ENCODE measurements at regions not wholly inside any gene's neighbourhood (a gene's known extent, or its start where the extent isn't known, plus 50 kb on each side); places are given as distances from the start of the nearest gene placed in this dataset.
A peak's percentile ranks its signal among the peaks of the same experiment; 100 is the strongest.

- Mint-ChIP-seq H3K4me1 (ENCODE audit: low read depth) (peaks cover 20% of the 10 kb centered on the region), H3K36me3 (ENCODE audit: low read depth) (no peaks in the 10 kb centered on the region), H3K9me3 (no peaks in the 10 kb centered on the region)
Observed at GRCh38 chr2:60368456-60368855, 185.0 kb downstream of the BCL11A start.

GRCh38 chr2:60366135-60366712, 187.2 kb downstream of the BCL11A start:
- Mint-ChIP-seq H3K36me3 (ENCODE audit: low read depth) (no peaks in the 10 kb centered on the region), H3K4me3 (no peak overlapping the region), H3K27me3 (no peaks in the 10 kb centered on the region), H3K27ac (no peak overlapping the region), H3K9me3 (no peaks in the 10 kb centered on the region), H3K4me1 (ENCODE audit: low read depth) (peaks cover 27% of the 10 kb centered on the region)

More at GRCh38 chr2:60368456-60368855, 185.0 kb downstream of the BCL11A start:
- no peak overlapping the region for H3K27ac Mint-ChIP-seq
- H3K27me3 Mint-ChIP-seq: no peaks in the 10 kb centered on the region
- no peak overlapping the region for H3K4me3 Mint-ChIP-seq

GRCh38 chr2:60365556-60365955, 187.9 kb downstream of the BCL11A start:
- Mint-ChIP-seq H3K4me3 (no peak overlapping the region), H3K36me3 (ENCODE audit: low read depth) (no peaks in the 10 kb centered on the region), H3K27me3 (peaks cover 2% of the 10 kb centered on the region), H3K9me3 (no peaks in the 10 kb centered on the region), H3K4me1 (ENCODE audit: low read depth) (peaks cover 27% of the 10 kb centered on the region), H3K27ac (no peak overlapping the region)

- Mint-ChIP-seq H3K9me3 (no peaks in the 10 kb centered on the region), H3K4me3 (no peak overlapping the region), H3K27ac (peak overlapping the region; percentile 74), H3K4me1 (ENCODE audit: low read depth) (peaks cover 23% of the 10 kb centered on the region), H3K36me3 (ENCODE audit: low read depth) (no peaks in the 10 kb centered on the region), H3K27me3 (peaks cover 5% of the 10 kb centered on the region)
Observed at GRCh38 chr2:60364491-60364890, 189.0 kb downstream of the BCL11A start.

GRCh38 chr2:60361498-60361897, 192.0 kb downstream of the BCL11A start:
- peaks cover 9% of the 10 kb centered on the region for H3K27me3 Mint-ChIP-seq
- H3K9me3 Mint-ChIP-seq: no peaks in the 10 kb centered on the region
- no peaks in the 10 kb centered on the region for H3K36me3 Mint-ChIP-seq (ENCODE audit: low read depth)
- peak overlapping the region; percentile 28 for H3K27ac Mint-ChIP-seq
- peaks cover 23% of the 10 kb centered on the region for H3K4me1 Mint-ChIP-seq (ENCODE audit: low read depth)
- no peak overlapping the region for H3K4me3 Mint-ChIP-seq

GRCh38 chr2:60359569-60359968, 193.9 kb downstream of the BCL11A start:
- Mint-ChIP-seq H3K27ac (no peak overlapping the region), H3K9me3 (no peaks in the 10 kb centered on the region), H3K4me1 (ENCODE audit: low read depth) (peaks cover 41% of the 10 kb centered on the region), H3K36me3 (ENCODE audit: low read depth) (no peaks in the 10 kb centered on the region), H3K4me3 (no peak overlapping the region), H3K27me3 (peaks cover 11% of the 10 kb centered on the region)

- Mint-ChIP-seq H3K27ac (no peak overlapping the region), H3K4me1 (ENCODE audit: low read depth) (peaks cover 37% of the 10 kb centered on the region), H3K4me3 (no peak overlapping the region)
Observed at GRCh38 chr2:60358476-60358875, 195.0 kb downstream of the BCL11A start.

GRCh38 chr2:60357996-60358395, 195.5 kb downstream of the BCL11A start:
- Mint-ChIP-seq H3K9me3 (no peaks in the 10 kb centered on the region), H3K27ac (no peak overlapping the region), H3K4me3 (no peak overlapping the region), H3K27me3 (peaks cover 13% of the 10 kb centered on the region), H3K36me3 (ENCODE audit: low read depth) (no peaks in the 10 kb centered on the region), H3K4me1 (ENCODE audit: low read depth) (peaks cover 39% of the 10 kb centered on the region)

More at GRCh38 chr2:60358476-60358875, 195.0 kb downstream of the BCL11A start:
- Mint-ChIP-seq H3K36me3 (ENCODE audit: low read depth) (no peaks in the 10 kb centered on the region), H3K27me3 (peaks cover 13% of the 10 kb centered on the region), H3K9me3 (no peaks in the 10 kb centered on the region)

- H3K27me3 Mint-ChIP-seq: peaks cover 13% of the 10 kb centered on the region
- H3K36me3 Mint-ChIP-seq (ENCODE audit: low read depth): no peaks in the 10 kb centered on the region
- H3K4me3 Mint-ChIP-seq: no peak overlapping the region
- H3K9me3 Mint-ChIP-seq: no peaks in the 10 kb centered on the region
- peak overlapping the region; percentile 16 for H3K27ac Mint-ChIP-seq
- peaks cover 37% of the 10 kb centered on the region for H3K4me1 Mint-ChIP-seq (ENCODE audit: low read depth)
Observed at GRCh38 chr2:60356346-60356745, 197.1 kb downstream of the BCL11A start.

GRCh38 chr2:60355849-60356261, 197.6 kb downstream of the BCL11A start:
- H3K27me3 Mint-ChIP-seq: peaks cover 13% of the 10 kb centered on the region
- no peaks in the 10 kb centered on the region for H3K36me3 Mint-ChIP-seq (ENCODE audit: low read depth)
- peaks cover 40% of the 10 kb centered on the region for H3K4me1 Mint-ChIP-seq (ENCODE audit: low read depth)
- H3K9me3 Mint-ChIP-seq: no peaks in the 10 kb centered on the region
- H3K27ac Mint-ChIP-seq: no peak overlapping the region
- H3K4me3 Mint-ChIP-seq: no peak overlapping the region

GRCh38 chr2:60354713-60355112, 198.7 kb downstream of the BCL11A start:
- H3K9me3 Mint-ChIP-seq: no peaks in the 10 kb centered on the region
- H3K4me1 Mint-ChIP-seq (ENCODE audit: low read depth): peaks cover 43% of the 10 kb centered on the region
- H3K4me3 Mint-ChIP-seq: no peak overlapping the region
- H3K36me3 Mint-ChIP-seq (ENCODE audit: low read depth): no peaks in the 10 kb centered on the region
- H3K27ac Mint-ChIP-seq: peak overlapping the region; percentile 78
- peaks cover 8% of the 10 kb centered on the region for H3K27me3 Mint-ChIP-seq

GRCh38 chr2:60353863-60354262, 199.6 kb downstream of the BCL11A start:
- no peak overlapping the region for H3K4me3 Mint-ChIP-seq
- peaks cover 8% of the 10 kb centered on the region for H3K27me3 Mint-ChIP-seq
- H3K27ac Mint-ChIP-seq: peak overlapping the region; percentile 53
- H3K4me1 Mint-ChIP-seq (ENCODE audit: low read depth): peaks cover 40% of the 10 kb centered on the region
- no peaks in the 10 kb centered on the region for H3K36me3 Mint-ChIP-seq (ENCODE audit: low read depth)
- H3K9me3 Mint-ChIP-seq: no peaks in the 10 kb centered on the region

- H3K27ac Mint-ChIP-seq: no peak overlapping the region
- no peaks in the 10 kb centered on the region for H3K36me3 Mint-ChIP-seq (ENCODE audit: low read depth)
- H3K4me1 Mint-ChIP-seq (ENCODE audit: low read depth): peaks cover 40% of the 10 kb centered on the region
- no peak overlapping the region for H3K4me3 Mint-ChIP-seq
- peaks cover 8% of the 10 kb centered on the region for H3K27me3 Mint-ChIP-seq
- H3K9me3 Mint-ChIP-seq: no peaks in the 10 kb centered on the region
Observed at GRCh38 chr2:60353406-60353800, 200.1 kb downstream of the BCL11A start.

GRCh38 chr2:60352491-60353405, 200.7 kb downstream of the BCL11A start:
- H3K4me1 Mint-ChIP-seq (ENCODE audit: low read depth): peaks cover 40% of the 10 kb centered on the region
- H3K27ac Mint-ChIP-seq: no peak overlapping the region
- H3K36me3 Mint-ChIP-seq (ENCODE audit: low read depth): no peaks in the 10 kb centered on the region
- no peaks in the 10 kb centered on the region for H3K9me3 Mint-ChIP-seq
- H3K4me3 Mint-ChIP-seq: no peak overlapping the region
- H3K27me3 Mint-ChIP-seq: peaks cover 8% of the 10 kb centered on the region

GRCh38 chr2:60351802-60352201, 201.7 kb downstream of the BCL11A start:
- H3K36me3 Mint-ChIP-seq (ENCODE audit: low read depth): no peaks in the 10 kb centered on the region
- H3K4me1 Mint-ChIP-seq (ENCODE audit: low read depth): peaks cover 43% of the 10 kb centered on the region
- no peaks in the 10 kb centered on the region for H3K9me3 Mint-ChIP-seq
- peaks cover 3% of the 10 kb centered on the region for H3K27me3 Mint-ChIP-seq
- H3K4me3 Mint-ChIP-seq: no peak overlapping the region
- peak overlapping the region; percentile 21 for H3K27ac Mint-ChIP-seq
